CD4-positive, alpha-beta memory T cell (primary cell): ENCODE measurements at regions not wholly inside any gene's neighbourhood (a gene's known extent, or its start where the extent isn't known, plus 50 kb on each side); places are given as distances from the start of the nearest gene placed in this dataset.
"Not testable (repeated sequence)": the region's sequence is repeated elsewhere in the genome, so short reads cannot be mapped to it uniquely, and the experiment has no call there.

Experiments
- CTCF ChIA-PET: fragments of 350-600 bp; sonication (Branson Sonifier 250); formaldehyde crosslinking; loops from one replicate; lab custom pipeline; 2021; ENCODE audit warnings: inconsistent platforms; ENCODE audit not compliant: partially characterized antibody; lab: Charles Lee
- POLR2A ChIA-PET: fragments of 350-600 bp; sonication (Branson Sonifier 250); formaldehyde crosslinking; loops from one replicate; lab custom pipeline; 2021; ENCODE audit not compliant: partially characterized antibody; lab: Charles Lee
- DNase-seq, 5 donors: peaks; one replicate each; pipeline versions ENCODE4 v3.0.0 to v3.0.0-alpha.2; 2020 to 2022; ENCODE audit warnings: mixed read lengths in 1 of 5
- H3K27ac ChIP-seq: one replicate; pipeline ENCODE4 v1.7.0; 2013; ENCODE audit warnings: low read depth, low read length
- H3K27me3 ChIP-seq: 2 replicates; pipeline ENCODE4 v1.7.0; 2013; ENCODE audit warnings: mild to moderate bottlenecking, low read length, moderate library complexity; ENCODE audit not compliant: insufficient read depth
- H3K36me3 ChIP-seq: 2 replicates; pipeline ENCODE4 v1.7.0; 2013; ENCODE audit warnings: mild to moderate bottlenecking, low read length, moderate library complexity; ENCODE audit not compliant: insufficient read depth
- H3K4me1 ChIP-seq: 2 replicates; pipeline ENCODE4 v1.7.0; 2013; ENCODE audit warnings: mild to moderate bottlenecking, low read length, moderate library complexity; ENCODE audit not compliant: insufficient read depth
- H3K4me3 ChIP-seq, 2 donors: one replicate each; pipeline ENCODE4 v1.7.0; 2013; ENCODE audit warnings: low read length in 2 of 2, mild to moderate bottlenecking in 1 of 2
- H3K9me3 ChIP-seq, 2 donors: one replicate each; pipeline ENCODE4 v1.7.0; 2013; ENCODE audit warnings: low read length in 2 of 2, control low read depth in 1 of 2; ENCODE audit not compliant: control insufficient read depth in 1 of 2
- H3K27ac Mint-ChIP-seq, 7 donors: one replicate each; pipeline ENCODE4 v1.8.0; 2020 to 2021; ENCODE audit warnings: mixed read lengths in 7 of 7, mild to moderate bottlenecking in 6 of 7, inconsistent platforms in 3 of 7, moderate library complexity in 3 of 7
- H3K27me3 Mint-ChIP-seq, 2 donors: one replicate each; pipeline ENCODE4 v1.8.0; 2020 to 2021; ENCODE audit warnings: mixed read lengths in 2 of 2
- H3K36me3 Mint-ChIP-seq, 2 donors: one replicate each; pipeline ENCODE4 v1.8.0; 2020 to 2021; ENCODE audit warnings: mixed read lengths in 2 of 2, inconsistent platforms in 1 of 2, mild to moderate bottlenecking in 1 of 2
- H3K4me1 Mint-ChIP-seq, 4 donors: one replicate each; pipeline ENCODE4 v1.8.0; 2020 to 2021; ENCODE audit warnings: mixed read lengths in 4 of 4, mild to moderate bottlenecking in 1 of 4
- H3K4me3 Mint-ChIP-seq, 8 donors: one replicate each; pipeline ENCODE4 v1.8.0; 2020 to 2021; ENCODE audit warnings: mixed read lengths in 8 of 8, mild to moderate bottlenecking in 7 of 8, moderate library complexity in 6 of 8, inconsistent platforms in 3 of 8
- H3K9me3 Mint-ChIP-seq, 8 donors: one replicate each; pipeline ENCODE4 v1.8.0; 2020 to 2021; ENCODE audit warnings: mixed read lengths in 8 of 8, mild to moderate bottlenecking in 5 of 8, inconsistent platforms in 3 of 8, moderate library complexity in 1 of 8
- intact Hi-C: fragments of 100-400 bp; cut with micrococcal nuclease; formaldehyde crosslinking; loops from one replicate; pipeline ENCODE4 v1.15.1; 2023

GRCh38 chr2:22475103-22475502 is 909.9 kb upstream of the KLHL29 start:
- H3K27ac Mint-ChIP-seq, DNase-seq, CTCF ChIA-PET, POLR2A ChIA-PET, H3K36me3 Mint-ChIP-seq, intact Hi-C loops, H3K27me3 Mint-ChIP-seq, H3K4me3 Mint-ChIP-seq, H3K4me1 Mint-ChIP-seq, H3K9me3 ChIP-seq, H3K27ac ChIP-seq, H3K4me1 ChIP-seq, H3K4me3 ChIP-seq, H3K27me3 ChIP-seq, H3K36me3 ChIP-seq: not testable (repeated sequence)
- H3K9me3 Mint-ChIP-seq, result peaks cover 3 to 22% (median 13%) of the 10 kb centered on the region in 8 donors

DNA sequence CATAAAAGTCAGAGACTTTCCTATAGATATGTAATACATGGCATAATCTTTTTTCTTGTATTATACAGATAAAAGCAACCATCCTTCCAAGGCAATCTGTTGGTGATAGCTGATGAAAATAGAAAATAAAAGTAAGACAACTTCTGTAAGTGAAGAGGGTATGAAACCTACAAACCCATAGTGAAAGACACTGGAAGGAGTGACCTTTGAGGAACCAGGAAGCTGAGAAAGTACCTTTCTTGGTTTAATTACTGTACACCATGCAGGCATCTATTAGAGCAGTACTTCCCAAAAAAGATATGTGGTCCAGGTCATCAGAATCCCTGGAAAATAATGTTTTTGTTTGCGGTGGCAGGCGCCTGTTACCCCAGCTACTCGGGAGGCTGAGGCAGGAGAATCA is 906.6 kb upstream of the KLHL29 start:
- no peaks in the 10 kb centered on the region for H3K36me3 ChIP-seq
- Mint-ChIP-seq H3K4me3 (no peak overlapping the region), H3K27ac (no peak overlapping the region), H3K27me3 (peaks cover 0 to 1% of the 10 kb centered on the region in 2 donors), H3K4me1 (no peaks in the 10 kb centered on the region), H3K36me3 (no peaks in the 10 kb centered on the region), H3K9me3 (peaks cover 0 to 22% (median 13%) of the 10 kb centered on the region in 8 donors)
- ChIA-PET CTCF (no interaction called here), POLR2A (no interaction called here)
- no peak overlapping the region for H3K4me3 ChIP-seq
- H3K9me3 ChIP-seq, result no peaks in the 10 kb centered on the region
- H3K27ac ChIP-seq, result no peak overlapping the region
- no peaks in the 10 kb centered on the region for H3K27me3 ChIP-seq
- no peak for DNase-seq
- intact Hi-C loops, result no loop called here
- no peaks in the 10 kb centered on the region for H3K4me1 ChIP-seq

GRCh38 chr2:22481486-22482259 is 903.3 kb upstream of the KLHL29 start:
- intact Hi-C loops, result no loop called here
- H3K4me1 ChIP-seq, result no peaks in the 10 kb centered on the region
- no peak overlapping the region for H3K4me3 ChIP-seq
- H3K9me3 Mint-ChIP-seq, result peaks cover 0 to 14% (median 6%) of the 10 kb centered on the region in 8 donors
- ChIA-PET CTCF (no interaction called here), POLR2A (no interaction called here)
- H3K27me3 Mint-ChIP-seq, result no peaks in the 10 kb centered on the region
- H3K27ac Mint-ChIP-seq, result no peak overlapping the region
- no peak for DNase-seq
- no peaks in the 10 kb centered on the region for H3K36me3 ChIP-seq
- H3K27ac ChIP-seq, result no peak overlapping the region
- no peaks in the 10 kb centered on the region for H3K9me3 ChIP-seq
- no peaks in the 10 kb centered on the region for H3K27me3 ChIP-seq
- H3K4me1 Mint-ChIP-seq, result no peaks in the 10 kb centered on the region
- H3K4me3 Mint-ChIP-seq, result no peak overlapping the region
- H3K36me3 Mint-ChIP-seq, result no peaks in the 10 kb centered on the region

DNA sequence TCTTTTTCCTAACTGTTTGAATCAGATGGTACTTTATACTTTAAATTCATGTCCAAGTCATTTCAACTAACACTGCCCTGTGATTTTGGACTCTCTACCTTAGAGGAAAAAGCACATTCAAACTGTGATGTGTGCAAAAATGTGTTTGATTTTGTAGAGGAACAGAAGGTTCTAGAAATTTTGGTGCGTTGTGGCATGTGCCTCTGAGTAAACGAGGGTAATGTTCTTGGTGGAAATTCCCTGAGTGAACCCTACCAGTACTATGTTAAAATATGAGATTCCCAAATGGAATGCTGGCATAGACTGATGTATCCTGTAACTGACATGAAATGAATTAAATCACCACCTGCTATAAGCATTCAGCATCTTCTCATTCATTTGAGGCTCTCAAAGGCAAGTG is 901.9 kb upstream of the KLHL29 start:
- Mint-ChIP-seq H3K36me3 (no peaks in the 10 kb centered on the region), H3K4me3 (no peak overlapping the region), H3K27ac (no peak overlapping the region), H3K27me3 (no peaks in the 10 kb centered on the region), H3K9me3 (peaks cover 0 to 8% (median 4%) of the 10 kb centered on the region in 8 donors), H3K4me1 (no peaks in the 10 kb centered on the region)
- no peak overlapping the region for H3K4me3 ChIP-seq
- H3K27ac ChIP-seq, result no peak overlapping the region
- H3K4me1 ChIP-seq, result no peaks in the 10 kb centered on the region
- no peaks in the 10 kb centered on the region for H3K9me3 ChIP-seq
- intact Hi-C loops, result no loop called here
- no peaks in the 10 kb centered on the region for H3K27me3 ChIP-seq
- H3K36me3 ChIP-seq, result no peaks in the 10 kb centered on the region
- CTCF ChIA-PET, result no interaction called here
- DNase-seq, result no peak
- POLR2A ChIA-PET, result no interaction called here

DNA sequence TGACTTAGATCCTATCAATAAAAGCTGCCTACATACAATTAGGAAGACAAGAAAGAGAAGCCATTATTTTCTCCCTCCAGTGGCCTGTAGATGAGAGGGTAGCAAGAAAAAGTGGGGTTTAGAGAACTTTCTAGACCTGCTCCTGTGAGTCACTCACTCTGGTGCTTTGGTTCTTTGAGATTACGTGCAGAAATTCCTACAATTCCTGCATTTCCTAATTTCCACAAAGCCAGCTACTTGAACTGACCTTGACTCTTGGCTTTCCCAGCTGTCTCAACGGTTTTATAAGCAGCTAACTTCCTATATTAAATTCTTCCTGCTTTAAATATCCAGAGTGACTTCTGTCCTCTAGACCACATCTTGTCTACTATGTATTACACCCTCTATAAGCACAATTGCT is 899.5 kb upstream of the KLHL29 start:
- Histone ChIP-seq H3K27ac (no peak overlapping the region), H3K36me3 (no peaks in the 10 kb centered on the region), H3K9me3 (no peaks in the 10 kb centered on the region), H3K27me3 (no peaks in the 10 kb centered on the region), H3K4me1 (no peaks in the 10 kb centered on the region), H3K4me3 (no peak overlapping the region)
- H3K9me3 Mint-ChIP-seq, result peaks cover 0 to 11% (median 4%) of the 10 kb centered on the region in 8 donors
- CTCF ChIA-PET, result no interaction called here
- intact Hi-C loops, result no loop called here
- no peaks in the 10 kb centered on the region for H3K4me1 Mint-ChIP-seq
- no peaks in the 10 kb centered on the region for H3K27me3 Mint-ChIP-seq
- H3K27ac Mint-ChIP-seq, result no peak overlapping the region
- DNase-seq, result no peak
- POLR2A ChIA-PET, result no interaction called here
- no peaks in the 10 kb centered on the region for H3K36me3 Mint-ChIP-seq
- H3K4me3 Mint-ChIP-seq, result no peak overlapping the region

GRCh38 chr2:22486343-22486742 is 898.6 kb upstream of the KLHL29 start:
- no peak for DNase-seq
- H3K9me3 ChIP-seq, result no peaks in the 10 kb centered on the region
- Mint-ChIP-seq H3K9me3 (peaks cover 0 to 9% (median 4%) of the 10 kb centered on the region in 8 donors), H3K4me1 (no peaks in the 10 kb centered on the region), H3K36me3 (no peaks in the 10 kb centered on the region), H3K27me3 (no peaks in the 10 kb centered on the region), H3K27ac (no peak overlapping the region), H3K4me3 (no peak overlapping the region)
- no peaks in the 10 kb centered on the region for H3K27me3 ChIP-seq
- CTCF ChIA-PET, result no interaction called here
- no peak overlapping the region for H3K4me3 ChIP-seq
- no peak overlapping the region for H3K27ac ChIP-seq
- H3K4me1 ChIP-seq, result no peaks in the 10 kb centered on the region
- H3K36me3 ChIP-seq, result no peaks in the 10 kb centered on the region
- POLR2A ChIA-PET, result no interaction called here
- intact Hi-C loops, result no loop called here

GRCh38 chr2:22487036-22487435 is 897.9 kb upstream of the KLHL29 start:
- H3K27me3 Mint-ChIP-seq, result no peaks in the 10 kb centered on the region
- H3K4me1 ChIP-seq, result no peaks in the 10 kb centered on the region
- no peaks in the 10 kb centered on the region for H3K27me3 ChIP-seq
- no peaks in the 10 kb centered on the region for H3K9me3 ChIP-seq
- H3K4me3 ChIP-seq, result no peak overlapping the region
- H3K36me3 Mint-ChIP-seq, result no peaks in the 10 kb centered on the region
- no peak overlapping the region for H3K4me3 Mint-ChIP-seq
- no peak overlapping the region for H3K27ac ChIP-seq
- ChIA-PET POLR2A (no interaction called here), CTCF (no interaction called here)
- no peaks in the 10 kb centered on the region for H3K36me3 ChIP-seq
- H3K27ac Mint-ChIP-seq, result no peak overlapping the region
- intact Hi-C loops, result no loop called here
- no peaks in the 10 kb centered on the region for H3K4me1 Mint-ChIP-seq
- DNase-seq, result no peak
- peaks cover 0 to 10% (median 4%) of the 10 kb centered on the region in 8 donors for H3K9me3 Mint-ChIP-seq
